Hypothalamus (tissue), 51 donors: ENCODE measurements at regions not wholly inside any gene's neighbourhood (a gene's known extent, or its start where the extent isn't known, plus 50 kb on each side); places are given as distances from the start of the nearest gene placed in this dataset.

Experiments
- DNase-seq, 51 donors: peaks; one replicate each; lab custom pipeline; 2025; lab: John Stamatoyannopoulos, UW

DNA sequence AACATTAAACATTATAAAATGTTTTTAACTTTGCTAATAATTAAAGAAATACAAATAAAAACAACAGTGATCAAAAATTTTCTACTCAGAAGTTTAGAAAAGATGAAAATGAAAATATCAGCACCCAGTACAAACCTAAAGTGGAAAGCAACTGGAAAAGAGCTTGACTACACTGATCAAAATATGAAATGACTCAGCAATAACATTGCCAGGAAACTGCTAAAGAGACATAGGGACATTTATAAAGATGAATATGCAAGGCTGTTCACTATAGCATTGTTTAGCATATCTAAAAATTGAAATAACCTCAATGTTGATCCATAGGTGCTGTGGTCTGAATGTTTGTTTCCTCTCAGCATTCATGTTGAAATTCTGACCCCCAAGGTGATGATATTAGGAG, 88.5 kb upstream of the NOCT start:
- no peak for DNase-seq

DNA sequence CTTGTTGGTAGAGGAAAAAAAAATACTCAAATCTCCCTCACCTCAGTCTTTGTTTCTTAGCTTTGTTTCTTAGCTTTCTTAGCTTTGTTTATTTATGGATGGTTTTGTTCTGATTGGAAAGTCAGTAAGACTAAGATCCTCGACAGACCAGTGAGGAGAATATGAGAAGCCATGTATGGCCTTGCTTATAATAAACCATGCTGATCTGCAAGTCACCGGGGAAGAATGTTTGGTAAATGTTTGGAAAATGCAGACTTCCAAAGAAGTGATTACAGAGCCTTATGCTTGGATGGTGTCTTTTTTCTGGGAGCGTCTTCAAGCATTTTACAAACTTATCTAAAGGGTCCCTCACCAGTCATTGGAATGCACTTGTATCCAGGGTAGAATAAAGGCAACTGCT, 90.1 kb upstream of the NOCT start:
- DNase-seq = no peak

DNA sequence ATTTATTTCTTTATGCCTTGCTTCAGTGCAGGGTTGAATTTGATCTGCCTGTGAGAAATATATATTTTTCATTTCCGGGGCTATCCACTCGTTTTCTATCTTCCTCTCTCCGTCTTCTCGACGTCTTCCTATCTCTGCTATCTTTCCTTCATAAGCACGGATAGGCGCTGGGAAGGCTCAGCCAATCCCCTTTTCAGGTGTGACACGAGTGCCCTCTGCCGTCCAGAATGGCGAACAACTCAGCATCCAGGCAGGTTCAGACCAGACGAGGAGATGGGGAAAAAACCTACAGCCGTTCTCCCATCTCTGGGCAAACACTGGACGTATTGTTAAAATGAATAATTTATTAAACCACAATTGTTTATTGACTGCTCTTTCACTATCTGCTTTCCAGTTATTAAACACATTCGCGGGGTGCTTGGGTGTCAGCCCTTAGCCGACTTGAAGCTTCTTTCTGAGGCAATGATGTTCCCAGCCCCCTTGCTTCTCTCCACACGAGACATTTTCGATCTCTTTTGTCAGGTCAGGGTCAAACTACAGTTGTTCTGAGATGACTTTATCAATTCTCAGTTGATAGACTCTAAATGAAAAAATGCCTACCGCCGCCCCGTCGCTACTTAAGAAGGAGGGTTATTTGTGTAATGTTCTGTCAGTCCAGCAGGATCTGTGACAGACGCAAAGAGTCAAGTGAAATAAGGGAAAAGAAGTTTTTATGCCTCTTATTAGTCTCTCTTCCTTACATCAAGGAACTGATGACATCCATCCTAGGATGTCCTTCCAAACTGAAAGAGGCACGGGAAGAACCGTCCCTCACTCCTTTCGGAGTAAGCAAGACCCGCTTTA, 96.3 kb upstream of the NOCT start:
- DNase-seq = peak in 50 of 51 donors; percentile 1 to 87 (median 62)

- DNase-seq = no peak
Measured at GRCh38 chr4:138918169-138918869, 97.3 kb upstream of the NOCT start.

DNA sequence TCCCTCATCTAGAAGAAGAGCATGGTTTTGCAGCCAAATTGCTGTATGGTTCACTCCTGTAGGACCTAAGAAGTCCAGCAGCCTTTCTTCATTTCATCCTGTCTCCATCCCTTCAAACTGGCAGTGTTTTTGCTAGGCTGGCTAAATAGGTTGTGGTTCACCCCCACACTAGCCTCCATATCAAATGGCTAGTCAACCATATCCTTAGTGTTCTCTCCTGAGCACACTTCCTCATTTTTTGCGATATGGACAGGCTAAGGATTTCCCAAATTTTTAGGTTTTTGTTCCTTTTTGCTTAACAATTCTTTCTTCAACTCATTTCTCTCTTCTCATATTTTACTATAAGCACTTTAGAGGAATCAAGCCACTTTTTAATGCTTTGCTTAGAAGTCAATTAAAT, 98.8 kb upstream of the NOCT start:
- DNase-seq = no peak

GRCh38 chr4:138915756-138916155, 99.8 kb upstream of the NOCT start:
- no peak for DNase-seq

DNA sequence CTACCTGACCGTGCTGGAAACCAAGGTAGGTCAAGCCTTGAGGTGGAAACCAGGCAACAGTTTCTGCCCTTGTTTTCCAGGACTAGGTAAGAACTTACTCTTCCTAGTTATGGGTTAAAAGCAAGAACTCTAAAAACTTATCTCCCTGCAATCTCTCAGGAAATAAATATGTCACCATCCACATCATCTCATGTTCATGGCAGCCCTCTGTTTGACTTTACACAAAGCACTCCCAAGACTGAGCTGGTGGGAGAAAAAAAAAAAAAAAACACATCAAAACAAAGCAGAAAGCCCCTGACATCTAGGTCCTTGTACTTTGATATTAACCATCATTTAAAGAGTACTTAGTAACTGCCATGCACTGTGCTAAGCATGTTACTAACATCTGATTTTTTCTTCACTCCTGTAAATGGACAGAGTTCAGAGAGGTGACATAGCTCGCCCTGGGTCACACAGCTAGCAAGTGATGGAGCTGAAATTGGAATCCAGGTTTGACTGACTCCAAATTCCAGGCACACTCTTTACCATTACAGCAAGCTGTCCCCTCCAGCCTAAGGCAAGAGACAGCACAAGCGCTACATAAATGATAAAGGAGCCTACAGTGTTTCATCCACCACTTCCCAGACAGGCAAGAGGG, 102.8 kb upstream of the NOCT start:
- DNase-seq = no peak

GRCh38 chr4:138911909-138912703, 103.5 kb upstream of the NOCT start:
- DNase-seq = peak in 3 of 51 donors; percentile 1 to 5 (median 1)

DNA sequence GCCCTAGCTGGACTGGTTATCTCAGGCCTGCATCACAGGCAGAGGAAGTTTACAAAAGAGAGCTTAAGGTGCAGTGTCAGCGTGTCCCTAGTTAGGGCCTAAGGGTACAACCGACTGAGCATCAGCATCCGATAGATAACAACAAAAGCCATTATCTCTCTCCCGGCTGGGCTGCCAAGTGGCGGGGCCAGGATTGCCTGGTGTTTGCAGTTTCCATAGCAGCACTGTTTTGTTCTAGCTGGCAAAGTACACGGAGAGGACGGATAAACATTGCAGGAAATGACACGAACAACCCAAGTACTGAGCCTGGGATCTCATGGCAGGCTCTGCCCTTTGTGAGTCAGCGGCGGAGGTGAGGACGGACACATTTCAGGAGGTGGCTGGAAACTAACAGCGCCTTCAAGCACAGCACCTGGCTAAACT, 104.7 kb upstream of the NOCT start:
- peak in 47 of 51 donors; percentile 9 to 93 (median 44) for DNase-seq

GRCh38 chr4:138910195-138910913, 105.2 kb upstream of the NOCT start:
- no peak for DNase-seq

DNA sequence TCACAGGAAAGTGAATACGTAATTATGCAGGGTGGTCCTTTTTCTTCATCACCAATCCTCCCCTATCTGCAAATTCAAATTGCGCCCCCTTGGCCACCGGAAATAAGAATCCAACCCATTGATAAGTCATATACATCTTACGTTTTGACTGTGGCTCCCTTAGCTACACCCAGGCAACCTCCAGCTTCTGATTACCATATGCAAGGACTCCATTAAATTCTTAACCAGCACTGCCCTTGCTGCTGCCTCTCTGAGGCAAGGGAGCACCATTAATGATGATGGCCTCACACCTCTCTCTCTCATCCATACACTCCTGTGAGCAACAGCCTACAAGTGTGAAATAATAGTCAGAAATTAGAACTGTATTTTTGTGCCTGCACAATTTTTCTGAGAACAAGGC, 106.0 kb upstream of the NOCT start:
- no peak for DNase-seq

- no peak for DNase-seq
Measured at GRCh38 chr4:138908134-138908533, 107.4 kb upstream of the NOCT start.

DNA sequence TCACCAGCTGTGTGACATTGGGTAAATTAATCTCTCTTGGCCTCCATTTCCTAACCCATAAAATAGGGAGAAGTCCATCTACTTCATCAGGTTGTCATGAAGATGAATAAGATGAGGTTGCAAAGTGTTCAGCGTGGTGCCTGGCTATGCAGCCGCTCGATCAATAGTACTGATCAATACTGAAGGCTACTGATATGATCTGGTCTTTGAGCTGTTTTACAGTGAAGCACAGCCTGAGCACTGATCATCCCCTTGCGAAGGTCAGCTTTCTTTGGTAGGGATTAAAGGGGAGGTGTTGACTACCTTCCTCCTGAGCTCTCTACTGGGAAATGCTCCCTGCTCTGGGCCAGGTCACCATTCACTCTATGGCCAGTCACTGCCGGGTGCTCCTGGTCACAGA, 108.4 kb upstream of the NOCT start:
- DNase-seq = no peak

GRCh38 chr4:138904793-138905192, 110.8 kb upstream of the NOCT start:
- DNase-seq = no peak

GRCh38 chr4:138903185-138903584, 112.4 kb upstream of the NOCT start:
- no peak for DNase-seq

DNA sequence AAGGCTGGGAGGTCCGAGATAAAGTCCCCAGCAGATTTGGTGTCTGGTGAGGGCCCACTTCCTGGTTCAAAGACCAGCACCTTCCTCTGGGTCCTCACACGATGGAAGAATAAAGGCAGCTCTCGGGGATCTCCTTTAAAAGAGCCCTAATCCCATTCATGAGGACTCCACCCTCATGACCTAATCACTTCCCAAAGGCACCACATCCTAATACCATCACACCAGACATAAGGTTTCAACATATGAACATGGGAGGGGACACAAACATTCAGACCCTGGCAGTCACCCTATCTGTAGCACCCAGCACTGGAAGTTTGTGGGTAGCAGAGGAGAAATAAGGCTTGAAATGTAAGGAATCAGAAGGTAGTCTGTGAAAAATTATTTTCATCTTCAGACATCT, 112.9 kb upstream of the NOCT start:
- DNase-seq = no peak

DNA sequence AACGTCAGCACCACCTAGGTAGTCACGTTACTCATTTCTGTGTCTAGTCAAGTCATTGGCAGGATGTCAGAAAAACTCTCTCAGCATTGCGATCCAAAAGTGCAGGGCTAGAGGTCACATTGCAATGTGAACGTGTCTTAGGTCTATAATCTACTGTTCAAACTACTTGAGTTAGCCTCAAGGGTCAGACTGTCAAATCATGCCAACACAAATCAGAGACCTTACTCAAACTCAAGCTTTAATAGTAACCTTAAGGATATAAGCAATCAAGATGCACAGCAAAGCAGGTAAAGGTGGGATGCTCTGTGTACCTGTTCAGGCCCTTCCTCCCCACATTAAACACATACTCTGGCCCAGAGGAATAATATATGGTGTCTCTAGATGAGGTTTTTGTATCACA, 114.4 kb upstream of the NOCT start:
- no peak for DNase-seq

GRCh38 chr4:138899999-138900398, 115.6 kb upstream of the NOCT start:
- DNase-seq = no peak

GRCh38 chr4:138898282-138898681, 117.3 kb upstream of the NOCT start:
- no peak for DNase-seq

DNA sequence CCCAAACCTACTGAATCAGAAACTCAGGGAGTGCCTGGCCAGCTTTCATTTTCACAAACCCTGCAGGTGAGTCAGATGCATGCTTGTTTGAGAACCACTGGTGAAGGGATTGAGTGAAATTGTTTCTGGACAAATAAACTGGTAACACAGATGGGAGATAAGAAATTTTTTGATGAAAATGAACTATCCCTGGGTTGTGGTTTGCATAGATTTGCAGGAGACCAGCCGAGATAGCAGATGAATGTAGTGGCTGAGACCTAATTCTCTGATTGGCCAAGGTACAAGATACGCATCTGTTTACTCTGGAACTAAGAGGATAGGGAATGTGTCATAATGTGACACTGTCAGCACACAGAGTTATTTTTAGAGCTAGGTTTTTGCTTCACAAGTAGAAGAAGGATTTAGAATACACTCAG, 117.8 kb upstream of the NOCT start:
- no peak for DNase-seq
